ENCODE measurements at regions not wholly inside any gene's neighbourhood (a gene's known extent, or its start where the extent isn't known, plus 50 kb on each side); places are given as distances from the start of the nearest gene placed in this dataset.

- H3K4me3 ChIP-seq (replicated peaks; ENCODE audit: low read depth, low read length), result no peak overlapping the region
- TF ChIP-seq CTCF (IDR thresholded peaks at IDR 0.05; ENCODE audit: low read length, missing control alignments), result no peak
- no peak for DNase-seq (ENCODE audit: low read depth)
Observed at GRCh38 chr5:15159606-15160005, 288.0 kb upstream of the ANKH start.

- no peak for TF ChIP-seq CTCF (IDR thresholded peaks at IDR 0.05; ENCODE audit: low read length, missing control alignments)
- no peak overlapping the region for H3K4me3 ChIP-seq (replicated peaks; ENCODE audit: low read depth, low read length)
- DNase-seq (ENCODE audit: low read depth), result no peak
Observed at GRCh38 chr5:15142458-15142857, 270.9 kb upstream of the ANKH start.

- TF ChIP-seq CTCF (IDR thresholded peaks at IDR 0.05; ENCODE audit: low read length, missing control alignments), result no peak
- no peak for DNase-seq (ENCODE audit: low read depth)
- no peak overlapping the region for H3K4me3 ChIP-seq (replicated peaks; ENCODE audit: low read depth, low read length)
Observed at GRCh38 chr5:15137414-15137813, 265.8 kb upstream of the ANKH start.

- TF ChIP-seq CTCF (IDR thresholded peaks at IDR 0.05; ENCODE audit: low read length, missing control alignments), result no peak
- DNase-seq (ENCODE audit: low read depth), result no peak
- no peak overlapping the region for H3K4me3 ChIP-seq (replicated peaks; ENCODE audit: low read depth, low read length)
Observed at GRCh38 chr5:15135661-15136060, 264.1 kb upstream of the ANKH start.

GRCh38 chr5:15133456-15133965 lies 261.9 kb upstream of the ANKH start:
- DNase-seq (ENCODE audit: low read depth), result no peak
- no peak overlapping the region for H3K4me3 ChIP-seq (replicated peaks; ENCODE audit: low read depth, low read length)
- TF ChIP-seq CTCF (IDR thresholded peaks at IDR 0.05; ENCODE audit: low read length, missing control alignments), result no peak

GRCh38 chr5:15132816-15133405 lies 261.3 kb upstream of the ANKH start:
- no peak for TF ChIP-seq CTCF (IDR thresholded peaks at IDR 0.05; ENCODE audit: low read length, missing control alignments)

GRCh38 chr5:15131909-15132308 lies 260.3 kb upstream of the ANKH start:
- TF ChIP-seq CTCF (IDR thresholded peaks at IDR 0.05; ENCODE audit: low read length, missing control alignments), result no peak
- H3K4me3 ChIP-seq (replicated peaks; ENCODE audit: low read depth, low read length), result no peak overlapping the region
- DNase-seq (ENCODE audit: low read depth), result no peak

More at GRCh38 chr5:15132816-15133405, 261.3 kb upstream of the ANKH start:
- DNase-seq (ENCODE audit: low read depth), result peak; percentile 4
- H3K4me3 ChIP-seq (replicated peaks; ENCODE audit: low read depth, low read length), result no peak overlapping the region
